Suprapubic skin (tissue), 4 donors: ENCODE measurements at regions not wholly inside any gene's neighbourhood (a gene's known extent, or its start where the extent isn't known, plus 50 kb on each side); places are given as distances from the start of the nearest gene placed in this dataset.
"Not testable (repeated sequence)": the region's sequence is repeated elsewhere in the genome, so short reads cannot be mapped to it uniquely, and the experiment has no call there.

Experiments
- EP300 ChIP-seq: sonication (generic); formaldehyde crosslinking; IDR thresholded peaks from one replicate; pipeline ENCODE4 v1.6.1; 2017; ENCODE audit warnings: antibody characterized with exemption
- POLR2AphosphoS5 ChIP-seq, 3 donors: sonication (generic); formaldehyde crosslinking; IDR thresholded peaks; one replicate each; pipeline ENCODE4 v1.6.1; 2017; ENCODE audit warnings: antibody characterized with exemption in 3 of 3
- TF ChIP-seq, protein P1 (sequence below), 2 donors: fragments of 200-600 bp in 1 of 2; fragments of 450-650 bp in 1 of 2; sonication (generic) in 1 of 2; IDR thresholded peaks; one replicate each; pipeline ENCODE4 v1.5.1; 2016 to 2019; ENCODE audit warnings: antibody characterized with exemption in 2 of 2, mild to moderate bottlenecking in 1 of 2, moderate library complexity in 1 of 2

DNA sequence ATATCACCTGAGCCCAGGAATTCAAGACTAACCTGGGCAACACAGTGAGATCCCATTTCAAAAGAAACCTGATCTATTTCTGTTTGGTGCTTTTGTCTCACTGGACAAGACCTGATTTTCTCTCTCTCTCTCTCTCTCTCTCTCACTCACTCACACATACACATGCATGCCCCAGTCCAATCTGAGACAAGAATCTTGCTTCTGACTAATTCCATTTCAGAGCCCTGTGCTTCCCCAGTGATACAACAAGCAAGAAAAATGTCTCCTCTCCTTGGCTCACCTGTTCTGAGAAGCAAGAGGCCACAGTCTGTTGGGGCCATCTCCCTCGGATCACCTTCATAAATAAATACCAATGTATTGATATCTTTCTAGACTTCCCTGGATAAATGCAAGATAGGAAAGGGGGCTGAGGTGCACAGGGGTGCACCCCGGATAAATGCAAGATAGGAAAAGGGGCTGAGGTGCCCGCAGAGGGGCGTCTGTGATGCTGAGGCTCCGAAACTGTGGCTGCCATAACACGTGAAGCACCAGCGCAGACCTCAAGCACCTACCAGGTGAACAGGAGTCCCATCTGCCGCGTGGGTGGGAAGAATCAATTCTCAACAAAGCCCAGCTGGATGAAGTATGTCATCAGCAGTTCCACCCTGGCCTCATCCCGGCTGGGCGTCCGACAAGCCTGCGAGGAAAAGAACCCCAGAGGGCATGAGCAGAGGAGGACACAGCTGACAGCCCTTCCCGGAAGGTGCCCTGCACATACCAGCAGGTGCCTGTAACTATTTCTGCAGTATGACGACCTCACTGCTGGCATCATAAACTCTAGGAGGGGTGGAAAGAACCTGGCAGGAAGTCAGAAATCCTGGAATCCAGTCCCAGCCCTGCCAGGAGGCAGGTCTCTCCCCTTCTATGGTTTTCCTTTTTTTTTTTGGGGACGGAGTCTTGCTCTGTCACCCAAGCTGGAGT lies 280.0 kb downstream of the GOLGA6L6 start:
- TF ChIP-seq POLR2AphosphoS5 (IDR thresholded peaks at IDR 0.05); EP300: not testable (repeated sequence)
- TF ChIP-seq, protein P1, sequence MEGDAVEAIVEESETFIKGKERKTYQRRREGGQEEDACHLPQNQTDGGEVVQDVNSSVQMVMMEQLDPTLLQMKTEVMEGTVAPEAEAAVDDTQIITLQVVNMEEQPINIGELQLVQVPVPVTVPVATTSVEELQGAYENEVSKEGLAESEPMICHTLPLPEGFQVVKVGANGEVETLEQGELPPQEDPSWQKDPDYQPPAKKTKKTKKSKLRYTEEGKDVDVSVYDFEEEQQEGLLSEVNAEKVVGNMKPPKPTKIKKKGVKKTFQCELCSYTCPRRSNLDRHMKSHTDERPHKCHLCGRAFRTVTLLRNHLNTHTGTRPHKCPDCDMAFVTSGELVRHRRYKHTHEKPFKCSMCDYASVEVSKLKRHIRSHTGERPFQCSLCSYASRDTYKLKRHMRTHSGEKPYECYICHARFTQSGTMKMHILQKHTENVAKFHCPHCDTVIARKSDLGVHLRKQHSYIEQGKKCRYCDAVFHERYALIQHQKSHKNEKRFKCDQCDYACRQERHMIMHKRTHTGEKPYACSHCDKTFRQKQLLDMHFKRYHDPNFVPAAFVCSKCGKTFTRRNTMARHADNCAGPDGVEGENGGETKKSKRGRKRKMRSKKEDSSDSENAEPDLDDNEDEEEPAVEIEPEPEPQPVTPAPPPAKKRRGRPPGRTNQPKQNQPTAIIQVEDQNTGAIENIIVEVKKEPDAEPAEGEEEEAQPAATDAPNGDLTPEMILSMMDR (IDR thresholded peaks at IDR 0.05): not testable (repeated sequence)
